Spleen (tissue), 11 donors: ENCODE measurements at regions not wholly inside any gene's neighbourhood (a gene's known extent, or its start where the extent isn't known, plus 50 kb on each side); places are given as distances from the start of the nearest gene placed in this dataset.

Experiments used
- DNase-seq: peaks from one replicate; pipeline ENCODE4 v3.0.0-alpha.2; 2020
- H3K27ac ChIP-seq, 8 donors: fragments of 200-600 bp; sonication (generic) in 7 of 8; 1 replicate in 4 of 8; 2 replicates in 4 of 8; pipeline versions ENCODE4 v1.5.0 to v1.8.0; 2016 to 2021; ENCODE audit warnings: inconsistent platforms in 4 of 8, mild to moderate bottlenecking in 4 of 8, moderate library complexity in 1 of 8
- H3K27me3 ChIP-seq, 7 donors: fragments of 200-600 bp; sonication (generic) in 6 of 7; replicated peaks in 1 of 7; 1 replicate in 4 of 7; 2 replicates in 3 of 7; pipeline versions ENCODE4 v1.5.0 to v1.8.0; 2016 to 2021; ENCODE audit warnings: inconsistent platforms in 3 of 7, mild to moderate bottlenecking in 1 of 7
- H3K36me3 ChIP-seq, 6 donors: fragments of 200-600 bp; sonication (generic) in 5 of 6; 1 replicate in 4 of 6; 2 replicates in 2 of 6; pipeline versions ENCODE4 v1.5.0 to v1.8.0; 2016 to 2021; ENCODE audit warnings: inconsistent platforms in 2 of 6
- H3K4me1 ChIP-seq, 6 donors: fragments of 200-600 bp; sonication (generic) in 5 of 6; 1 replicate in 3 of 6; 2 replicates in 3 of 6; pipeline versions ENCODE4 v1.5.0 to v1.8.0; 2016 to 2021; ENCODE audit warnings: inconsistent platforms in 3 of 6
- H3K4me3 ChIP-seq, 8 donors: fragments of 200-600 bp; sonication (generic) in 7 of 8; 1 replicate in 4 of 8; 2 replicates in 4 of 8; pipeline versions ENCODE4 v1.5.0 to v1.8.0; 2016 to 2021; ENCODE audit warnings: inconsistent platforms in 4 of 8, mild to moderate bottlenecking in 4 of 8, moderate library complexity in 2 of 8
- H3K9me3 ChIP-seq, 8 donors: fragments of 200-600 bp; sonication (generic) in 7 of 8; 1 replicate in 4 of 8; 2 replicates in 4 of 8; pipeline versions ENCODE4 v1.5.0 to v1.8.0; 2016 to 2021; ENCODE audit warnings: inconsistent platforms in 4 of 8
- POLR2A ChIP-seq, 3 donors: fragments of 450-650 bp; IDR thresholded peaks; one replicate each; pipeline ENCODE4 v1.5.1; 2017; ENCODE audit warnings: antibody characterized with exemption in 3 of 3, mild to moderate bottlenecking in 1 of 3
- POLR2AphosphoS5 ChIP-seq, 3 donors: sonication (generic); formaldehyde crosslinking; IDR thresholded peaks; one replicate each; pipeline ENCODE4 v1.5.1; 2017; ENCODE audit warnings: antibody characterized with exemption in 3 of 3
- WGBS, 5 donors: extraction: QIAGEN DNeasy Blood & Tissue Kit in 3 of 5; methylation state at CpG; one replicate each; pipeline versions ENCODE4 v1.1.5 to v1.1.7; 2013 to 2018; 5-methylcytosine and 5-hydroxymethylcytosine counted together
- intact Hi-C: fragments of 100-400 bp; cut with DNase I; formaldehyde crosslinking; loops from one replicate; pipeline ENCODE4 v1.15.0; 2023; ENCODE audit warnings: low total_unique reads
- TF ChIP-seq, protein P1 (sequence below), 11 experiments: fragments of 200-600 bp in 7 of 11; fragments of 450-650 bp in 4 of 11; sonication (generic) in 4 of 11; IDR thresholded peaks in 8 of 11; conservative IDR thresholded peaks in 3 of 11; 1 replicate in 7 of 11; 2 replicates in 4 of 11; pipeline versions ENCODE4 v1.4.0 to v1.8.0; 2016 to 2021; ENCODE audit warnings: antibody characterized with exemption in 11 of 11, inconsistent platforms in 4 of 11, mild to moderate bottlenecking in 1 of 11
- donor health status: healthy with polysubstance abuse.
- donor health status: DM: no; HTN: no; CAD: no; lungs with moderate emphysema.
- donor health status: DM: no; HTN: no; CAD: no.
- donor health status: Bipolar disorder and iron deficiency.
- donor health status: healthy.
- donor health status: DM: no; HTN: no; CAD: no.
- donor health status: DM: yes; HTN: yes; CAD: no.

DNA sequence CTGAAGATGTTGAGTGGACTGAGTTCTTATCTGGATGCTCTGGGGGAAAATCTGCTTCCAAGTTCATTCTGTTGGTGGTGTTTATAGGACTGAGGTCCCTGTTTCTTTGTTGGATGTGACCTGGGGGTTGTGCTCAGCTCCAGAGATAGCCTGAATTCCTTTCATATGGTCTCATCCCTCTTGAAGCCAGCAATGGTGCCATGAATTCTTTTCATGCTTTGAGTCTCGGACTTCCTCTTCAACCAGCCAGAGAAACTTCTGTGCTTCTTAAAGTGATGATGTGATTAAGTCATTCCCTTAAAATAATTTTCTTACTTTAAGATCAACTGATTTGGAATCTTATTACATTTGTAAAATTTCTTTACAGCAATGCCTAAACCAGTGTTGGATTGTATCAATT is 233.8 kb upstream of the UGT8 start:
- H3K4me3 ChIP-seq: no peak overlapping the region
- WGBS, 5 donors: 62 to 78% (median 71%) methylated on average over 1 of the region's 1 CpG
- H3K9me3 ChIP-seq: no peaks in the 10 kb centered on the region
- DNase-seq: no peak
- H3K4me1 ChIP-seq: no peaks in the 10 kb centered on the region
- H3K36me3 ChIP-seq: no peaks in the 10 kb centered on the region
- H3K27me3 ChIP-seq: no peaks in the 10 kb centered on the region
- TF ChIP-seq POLR2A (IDR thresholded peaks at IDR 0.05): no peak
- no peak for TF ChIP-seq POLR2AphosphoS5 (IDR thresholded peaks at IDR 0.05)
- TF ChIP-seq, protein P1, sequence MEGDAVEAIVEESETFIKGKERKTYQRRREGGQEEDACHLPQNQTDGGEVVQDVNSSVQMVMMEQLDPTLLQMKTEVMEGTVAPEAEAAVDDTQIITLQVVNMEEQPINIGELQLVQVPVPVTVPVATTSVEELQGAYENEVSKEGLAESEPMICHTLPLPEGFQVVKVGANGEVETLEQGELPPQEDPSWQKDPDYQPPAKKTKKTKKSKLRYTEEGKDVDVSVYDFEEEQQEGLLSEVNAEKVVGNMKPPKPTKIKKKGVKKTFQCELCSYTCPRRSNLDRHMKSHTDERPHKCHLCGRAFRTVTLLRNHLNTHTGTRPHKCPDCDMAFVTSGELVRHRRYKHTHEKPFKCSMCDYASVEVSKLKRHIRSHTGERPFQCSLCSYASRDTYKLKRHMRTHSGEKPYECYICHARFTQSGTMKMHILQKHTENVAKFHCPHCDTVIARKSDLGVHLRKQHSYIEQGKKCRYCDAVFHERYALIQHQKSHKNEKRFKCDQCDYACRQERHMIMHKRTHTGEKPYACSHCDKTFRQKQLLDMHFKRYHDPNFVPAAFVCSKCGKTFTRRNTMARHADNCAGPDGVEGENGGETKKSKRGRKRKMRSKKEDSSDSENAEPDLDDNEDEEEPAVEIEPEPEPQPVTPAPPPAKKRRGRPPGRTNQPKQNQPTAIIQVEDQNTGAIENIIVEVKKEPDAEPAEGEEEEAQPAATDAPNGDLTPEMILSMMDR (IDR thresholded peaks at IDR 0.05 in 8 of 11, conservative IDR thresholded peaks at IDR 0.05 in 3 of 11): no peak
- intact Hi-C loops: no loop called here
- no peak overlapping the region for H3K27ac ChIP-seq

DNA sequence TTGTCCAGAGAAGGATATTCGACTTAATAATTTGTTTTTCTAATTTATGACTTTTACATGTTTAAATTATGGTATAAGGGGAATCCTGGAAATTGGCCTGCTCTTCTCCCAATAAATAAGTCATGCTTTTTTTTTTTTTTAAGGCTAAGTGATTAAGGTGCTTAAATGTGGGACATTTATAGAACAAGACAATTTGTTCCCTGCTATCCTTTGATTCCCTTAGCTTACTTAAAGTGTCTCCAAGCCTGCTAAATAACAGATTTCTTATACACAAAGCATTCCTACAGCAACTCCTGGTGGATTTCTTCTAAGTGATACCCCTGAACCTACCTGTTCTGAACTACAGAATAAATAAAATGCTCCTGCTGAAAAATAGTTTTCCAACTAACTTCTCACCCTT is 233.0 kb upstream of the UGT8 start:
- H3K36me3 ChIP-seq: no peaks in the 10 kb centered on the region
- intact Hi-C loops: no loop called here
- H3K27ac ChIP-seq: no peak overlapping the region
- no peaks in the 10 kb centered on the region for H3K9me3 ChIP-seq
- no peaks in the 10 kb centered on the region for H3K27me3 ChIP-seq
- no peak overlapping the region for H3K4me3 ChIP-seq
- 65 to 87% (median 85%) methylated on average over 1 of the region's 1 CpG for WGBS, 5 donors
- no peak for DNase-seq
- H3K4me1 ChIP-seq: no peaks in the 10 kb centered on the region
- TF ChIP-seq, protein P1 (IDR thresholded peaks at IDR 0.05 in 8 of 11, conservative IDR thresholded peaks at IDR 0.05 in 3 of 11): no peak
- TF ChIP-seq POLR2A (IDR thresholded peaks at IDR 0.05) (no peak), POLR2AphosphoS5 (IDR thresholded peaks at IDR 0.05) (no peak)

DNA sequence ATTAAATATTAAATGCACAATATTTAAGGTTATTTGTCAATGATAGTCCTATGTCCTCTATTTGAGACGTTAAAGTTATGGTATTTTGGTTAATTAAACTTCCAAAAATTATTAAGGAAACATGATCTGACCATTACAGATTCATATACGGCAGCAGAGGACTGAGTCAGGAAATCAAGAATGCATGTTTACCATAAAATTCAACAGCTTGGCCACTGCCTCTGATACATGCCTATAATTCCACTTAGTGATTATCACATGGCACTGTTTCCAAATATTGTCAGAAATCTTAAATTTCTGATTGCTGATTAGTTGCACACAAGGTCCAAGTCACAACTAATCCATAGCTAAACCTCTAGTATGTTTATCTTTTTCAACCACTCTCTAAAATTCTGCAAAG is 232.2 kb upstream of the UGT8 start:
- no peaks in the 10 kb centered on the region for H3K4me1 ChIP-seq
- H3K27ac ChIP-seq: no peak overlapping the region
- 66 to 84% (median 71%) methylated on average over 2 of the region's 2 CpGs for WGBS, 5 donors
- TF ChIP-seq POLR2A (IDR thresholded peaks at IDR 0.05) (no peak), POLR2AphosphoS5 (IDR thresholded peaks at IDR 0.05) (no peak)
- TF ChIP-seq, protein P1 (IDR thresholded peaks at IDR 0.05 in 8 of 11, conservative IDR thresholded peaks at IDR 0.05 in 3 of 11): no peak
- intact Hi-C loops: no loop called here
- no peaks in the 10 kb centered on the region for H3K36me3 ChIP-seq
- DNase-seq: no peak
- no peak overlapping the region for H3K4me3 ChIP-seq
- no peaks in the 10 kb centered on the region for H3K27me3 ChIP-seq
- H3K9me3 ChIP-seq: no peaks in the 10 kb centered on the region

DNA sequence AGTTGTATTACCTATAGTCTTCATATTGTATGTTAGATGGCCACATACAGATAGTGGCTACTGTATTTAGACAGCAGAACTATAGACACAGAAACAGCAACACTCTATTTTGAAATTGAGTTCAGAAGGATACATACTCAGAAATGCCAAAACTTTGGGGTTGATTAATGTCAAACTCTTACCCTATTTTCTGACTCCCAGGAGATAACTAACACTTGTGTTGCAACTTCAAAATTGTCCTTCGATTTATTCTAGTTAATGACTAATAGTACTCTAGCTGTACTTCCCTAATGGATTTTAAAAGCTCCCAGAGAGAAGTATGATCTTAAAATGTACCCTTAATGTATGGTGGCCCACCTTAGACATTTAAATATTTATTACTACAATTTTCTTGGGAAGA is 229.9 kb upstream of the UGT8 start:
- intact Hi-C loops: no loop called here
- H3K36me3 ChIP-seq: no peaks in the 10 kb centered on the region
- no peak for DNase-seq
- no peaks in the 10 kb centered on the region for H3K9me3 ChIP-seq
- 56 to 68% (median 62%) methylated on average over 1 of the region's 1 CpG for WGBS, 5 donors
- no peak for TF ChIP-seq POLR2A (IDR thresholded peaks at IDR 0.05)
- TF ChIP-seq, protein P1 (IDR thresholded peaks at IDR 0.05 in 8 of 11, conservative IDR thresholded peaks at IDR 0.05 in 3 of 11): no peak
- no peak for TF ChIP-seq POLR2AphosphoS5 (IDR thresholded peaks at IDR 0.05)
- peaks cover 0 to 5% (median 0%) of the 10 kb centered on the region in 7 donors for H3K27me3 ChIP-seq
- H3K27ac ChIP-seq: no peak overlapping the region
- no peak overlapping the region for H3K4me3 ChIP-seq
- H3K4me1 ChIP-seq: no peaks in the 10 kb centered on the region
